22Rv1 (cell line): ENCODE measurements at regions not wholly inside any gene's neighbourhood (a gene's known extent, or its start where the extent isn't known, plus 50 kb on each side); places are given as distances from the start of the nearest gene placed in this dataset.

ENCODE experiments used
- ZFX ChIP-seq: fragments of 450-650 bp; IDR thresholded peaks from 2 replicates; pipeline ENCODE4 v1.6.1; 2017; ENCODE audit warnings: antibody characterized with exemption, borderline replicate concordance
- TF ChIP-seq, protein P1 (sequence below): fragments of 450-650 bp; IDR thresholded peaks from 2 replicates; pipeline ENCODE4 v1.5.1; 2017; ENCODE audit warnings: mild to moderate bottlenecking

DNA sequence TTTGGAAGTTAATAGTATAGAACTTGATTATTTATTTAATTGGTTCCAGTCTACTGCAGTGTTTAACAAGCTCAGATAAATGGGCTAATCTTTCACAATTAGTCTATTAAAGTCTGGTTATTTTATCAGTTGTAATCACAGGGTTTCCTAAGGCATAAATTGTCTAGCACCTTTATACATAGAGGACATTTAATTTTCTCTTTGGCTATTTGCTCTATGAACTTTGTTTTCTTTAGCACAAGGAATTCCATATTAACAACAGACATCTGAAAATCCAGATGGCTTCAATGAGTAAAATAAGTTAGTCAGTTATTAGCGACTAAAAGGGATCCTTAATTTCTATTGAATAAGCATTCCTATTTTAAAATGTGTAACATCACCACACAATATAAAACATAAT lies 1350.8 kb upstream of the SLC10A2 start:
- TF ChIP-seq, protein P1, sequence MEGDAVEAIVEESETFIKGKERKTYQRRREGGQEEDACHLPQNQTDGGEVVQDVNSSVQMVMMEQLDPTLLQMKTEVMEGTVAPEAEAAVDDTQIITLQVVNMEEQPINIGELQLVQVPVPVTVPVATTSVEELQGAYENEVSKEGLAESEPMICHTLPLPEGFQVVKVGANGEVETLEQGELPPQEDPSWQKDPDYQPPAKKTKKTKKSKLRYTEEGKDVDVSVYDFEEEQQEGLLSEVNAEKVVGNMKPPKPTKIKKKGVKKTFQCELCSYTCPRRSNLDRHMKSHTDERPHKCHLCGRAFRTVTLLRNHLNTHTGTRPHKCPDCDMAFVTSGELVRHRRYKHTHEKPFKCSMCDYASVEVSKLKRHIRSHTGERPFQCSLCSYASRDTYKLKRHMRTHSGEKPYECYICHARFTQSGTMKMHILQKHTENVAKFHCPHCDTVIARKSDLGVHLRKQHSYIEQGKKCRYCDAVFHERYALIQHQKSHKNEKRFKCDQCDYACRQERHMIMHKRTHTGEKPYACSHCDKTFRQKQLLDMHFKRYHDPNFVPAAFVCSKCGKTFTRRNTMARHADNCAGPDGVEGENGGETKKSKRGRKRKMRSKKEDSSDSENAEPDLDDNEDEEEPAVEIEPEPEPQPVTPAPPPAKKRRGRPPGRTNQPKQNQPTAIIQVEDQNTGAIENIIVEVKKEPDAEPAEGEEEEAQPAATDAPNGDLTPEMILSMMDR = no peak
- TF ChIP-seq ZFX = no peak
